ENCODE measurements at regions not wholly inside any gene's neighbourhood (a gene's known extent, or its start where the extent isn't known, plus 50 kb on each side); places are given as distances from the start of the nearest gene placed in this dataset.

DNA sequence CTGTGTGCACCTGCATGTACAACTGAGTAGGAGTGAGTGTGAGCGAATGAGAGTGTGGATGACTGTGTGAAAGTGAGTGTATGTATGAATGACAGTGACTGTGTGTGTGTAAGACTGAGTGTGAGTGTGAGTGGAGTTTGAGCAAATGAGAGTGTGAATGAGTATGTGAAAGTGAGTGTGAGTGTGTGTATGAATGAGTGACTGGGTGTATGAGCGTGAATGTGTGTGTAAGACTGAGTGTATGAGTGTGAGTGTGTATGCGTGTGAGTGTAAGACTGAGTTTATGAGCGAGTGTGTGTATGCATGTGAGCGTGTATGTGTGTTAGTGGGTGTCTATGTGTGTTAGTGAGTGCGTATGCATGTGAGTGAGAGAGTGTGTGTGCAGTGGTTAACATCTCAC lies 220.8 kb downstream of the QKI start:
- TF ChIP-seq, protein P1, sequence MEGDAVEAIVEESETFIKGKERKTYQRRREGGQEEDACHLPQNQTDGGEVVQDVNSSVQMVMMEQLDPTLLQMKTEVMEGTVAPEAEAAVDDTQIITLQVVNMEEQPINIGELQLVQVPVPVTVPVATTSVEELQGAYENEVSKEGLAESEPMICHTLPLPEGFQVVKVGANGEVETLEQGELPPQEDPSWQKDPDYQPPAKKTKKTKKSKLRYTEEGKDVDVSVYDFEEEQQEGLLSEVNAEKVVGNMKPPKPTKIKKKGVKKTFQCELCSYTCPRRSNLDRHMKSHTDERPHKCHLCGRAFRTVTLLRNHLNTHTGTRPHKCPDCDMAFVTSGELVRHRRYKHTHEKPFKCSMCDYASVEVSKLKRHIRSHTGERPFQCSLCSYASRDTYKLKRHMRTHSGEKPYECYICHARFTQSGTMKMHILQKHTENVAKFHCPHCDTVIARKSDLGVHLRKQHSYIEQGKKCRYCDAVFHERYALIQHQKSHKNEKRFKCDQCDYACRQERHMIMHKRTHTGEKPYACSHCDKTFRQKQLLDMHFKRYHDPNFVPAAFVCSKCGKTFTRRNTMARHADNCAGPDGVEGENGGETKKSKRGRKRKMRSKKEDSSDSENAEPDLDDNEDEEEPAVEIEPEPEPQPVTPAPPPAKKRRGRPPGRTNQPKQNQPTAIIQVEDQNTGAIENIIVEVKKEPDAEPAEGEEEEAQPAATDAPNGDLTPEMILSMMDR (IDR thresholded peaks at IDR 0.05; ENCODE audit: control extremely low read depth, extremely low read depth, low read depth, missing control alignments), result no peak
- CTCF ChIA-PET, result no interaction called here
- POLR2A ChIA-PET, result no interaction called here
- DNase-seq (ENCODE audit: extremely low spot score), result no peak

DNA sequence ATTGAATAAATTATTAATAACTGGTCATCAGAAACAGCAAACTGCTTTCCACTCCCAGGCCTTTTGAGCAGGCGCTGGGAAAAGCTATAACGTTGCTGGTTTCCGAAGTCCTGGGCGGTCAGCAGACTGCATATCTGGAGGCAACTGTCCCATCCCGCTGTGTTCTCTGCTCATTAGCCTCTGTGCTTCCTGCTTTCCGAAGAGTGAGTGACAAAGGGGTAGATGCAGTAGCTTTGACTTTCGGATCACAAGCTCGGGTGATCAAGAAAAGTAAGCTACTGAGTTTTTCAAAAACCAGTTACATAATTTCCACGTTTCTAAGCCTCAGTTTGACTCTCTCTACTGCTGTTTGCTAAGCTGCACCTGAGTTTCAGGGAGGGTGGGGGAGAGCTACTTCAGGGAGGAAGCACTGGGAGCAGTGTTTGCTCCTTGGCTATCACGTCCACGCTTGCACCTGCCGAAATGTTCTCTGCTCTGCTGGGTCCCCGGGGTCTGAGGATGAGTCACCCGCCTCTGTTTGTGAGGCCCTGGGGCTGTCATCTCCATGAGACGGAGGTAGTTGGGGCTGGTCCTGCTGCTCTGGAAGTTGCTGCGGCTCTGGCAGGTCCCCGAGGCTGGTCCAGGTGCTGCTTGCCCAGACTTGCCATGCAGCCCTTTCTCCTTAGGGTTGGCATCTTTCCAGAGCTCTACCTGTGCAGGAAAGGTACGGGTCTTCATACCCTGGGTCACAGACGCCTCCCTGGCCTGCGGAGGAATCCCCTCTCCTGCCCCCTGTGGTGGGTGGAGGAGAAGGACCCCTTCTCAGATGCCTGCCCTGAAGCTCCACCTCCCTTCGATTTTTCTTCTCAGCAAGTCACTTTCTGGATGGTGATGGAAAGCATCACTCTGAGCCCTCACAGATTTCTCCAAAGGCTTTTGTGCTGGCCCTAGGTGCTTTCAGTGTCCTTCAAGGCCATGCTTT lies 220.0 kb downstream of the QKI start:
- no peak for DNase-seq (ENCODE audit: extremely low spot score)
- ChIA-PET POLR2A (no interaction called here), CTCF (interaction anchor here (1.0 kb wide), 1 partner anchor 34 kb away, joined by 3 read pairs; no protein-coding TSS in a partner anchor)
- TF ChIP-seq, protein P1 (IDR thresholded peaks at IDR 0.05; ENCODE audit: control extremely low read depth, extremely low read depth, low read depth, missing control alignments), result no peak

DNA sequence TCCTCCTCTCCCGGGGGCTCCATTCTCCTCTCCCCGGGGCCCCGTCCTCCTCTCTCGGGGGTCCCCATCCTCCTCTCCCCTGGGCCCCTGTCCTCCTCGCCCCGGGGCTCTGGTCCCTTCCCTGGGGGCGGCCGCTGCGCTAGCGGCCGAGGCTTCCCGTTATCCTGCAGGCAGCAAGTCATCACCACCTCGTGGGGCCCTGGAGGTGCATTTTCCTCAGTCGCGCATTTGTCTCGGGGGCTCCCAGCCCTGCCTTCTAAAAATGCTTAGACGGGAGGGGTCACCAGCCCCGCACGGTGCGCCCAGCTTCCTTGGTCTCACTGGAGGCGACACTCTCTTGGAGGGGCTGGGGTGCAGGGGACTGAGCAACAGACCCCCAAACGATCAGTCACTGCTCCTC lies 216.5 kb downstream of the QKI start:
- ChIA-PET POLR2A (no interaction called here), CTCF (no interaction called here)
- no peak for DNase-seq (ENCODE audit: extremely low spot score)
- TF ChIP-seq, protein P1 (IDR thresholded peaks at IDR 0.05; ENCODE audit: control extremely low read depth, extremely low read depth, low read depth, missing control alignments), result no peak

DNA sequence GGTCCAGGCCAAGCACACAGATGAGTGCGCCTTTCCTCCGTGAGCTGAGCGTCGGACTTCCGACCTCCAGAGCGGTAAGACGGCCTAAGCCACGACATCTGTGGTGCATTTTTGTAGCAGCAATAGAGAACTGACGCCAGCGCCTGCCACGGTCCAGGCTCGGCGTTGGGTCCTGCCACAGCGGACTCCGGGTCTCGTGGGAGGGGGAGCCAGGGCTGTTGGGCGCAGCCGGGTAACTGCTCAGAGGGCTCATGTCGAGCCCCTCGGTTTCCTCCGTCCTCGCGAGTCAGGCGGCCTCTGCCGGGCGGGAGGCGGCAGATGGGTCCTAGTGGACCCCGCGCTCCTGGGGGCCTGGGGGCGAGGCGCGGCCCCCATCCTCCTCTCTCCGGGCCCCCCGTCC lies 216.1 kb downstream of the QKI start:
- CTCF ChIA-PET, result no interaction called here
- DNase-seq (ENCODE audit: extremely low spot score), result no peak
- POLR2A ChIA-PET, result no interaction called here
- TF ChIP-seq, protein P1 (IDR thresholded peaks at IDR 0.05; ENCODE audit: control extremely low read depth, extremely low read depth, low read depth, missing control alignments), result no peak

DNA sequence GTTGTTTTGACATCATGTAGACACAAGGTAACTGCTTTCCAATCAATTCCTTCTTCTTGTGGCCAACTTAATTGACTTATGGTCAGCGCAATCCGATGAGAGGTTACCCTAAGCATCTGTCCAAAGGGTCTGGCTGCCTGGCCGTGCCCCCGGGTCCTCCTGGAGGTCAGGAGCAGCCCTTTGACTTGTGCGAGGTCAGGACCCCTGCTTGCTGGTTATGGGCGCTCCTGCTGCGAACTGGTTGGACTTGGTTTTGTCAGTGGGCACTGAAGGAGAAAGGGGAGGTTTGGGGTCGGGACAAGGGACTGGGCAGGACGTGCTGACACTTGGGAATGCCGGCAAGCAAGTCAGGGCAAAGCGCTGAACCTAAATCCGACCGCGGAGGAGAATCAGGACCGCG lies 215.6 kb downstream of the QKI start:
- TF ChIP-seq, protein P1 (IDR thresholded peaks at IDR 0.05; ENCODE audit: control extremely low read depth, extremely low read depth, low read depth, missing control alignments), result no peak
- ChIA-PET POLR2A (no interaction called here), CTCF (no interaction called here)
- no peak for DNase-seq (ENCODE audit: extremely low spot score)

All from GM10248 (cell line).